GM12873 (cell line): ENCODE measurements at regions not wholly inside any gene's neighbourhood (a gene's known extent, or its start where the extent isn't known, plus 50 kb on each side); places are given as distances from the start of the nearest gene placed in this dataset.

ENCODE experiments used
- TF ChIP-seq, protein P1 (sequence below): IDR thresholded peaks from 2 replicates; pipeline ENCODE4 v1.5.1; 2012; ENCODE audit warnings: low read depth, mild to moderate bottlenecking, moderate library complexity, low read length, control low read depth; ENCODE audit not compliant: insufficient read depth; ENCODE audit errors: missing control alignments

DNA sequence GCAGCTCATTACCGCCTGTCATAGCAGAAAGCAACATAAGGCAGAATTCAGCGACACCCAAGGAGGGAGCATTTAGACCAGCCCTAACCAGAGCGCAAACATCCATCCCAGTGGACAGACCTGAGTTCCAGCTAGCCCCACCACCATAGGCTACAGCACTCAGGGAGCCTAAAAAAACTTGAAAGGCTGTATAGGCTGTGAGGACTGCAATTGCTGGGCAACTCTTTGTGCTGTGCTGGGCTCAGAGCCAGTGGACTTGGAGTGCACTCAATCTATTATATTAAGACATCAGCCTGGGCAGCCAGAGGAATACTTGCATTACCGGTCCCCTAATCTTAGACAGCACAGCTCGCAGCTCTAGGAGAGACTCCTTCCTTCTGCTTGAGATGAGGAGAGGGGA lies 207.3 kb downstream of the KIF2B start:
- TF ChIP-seq, protein P1, sequence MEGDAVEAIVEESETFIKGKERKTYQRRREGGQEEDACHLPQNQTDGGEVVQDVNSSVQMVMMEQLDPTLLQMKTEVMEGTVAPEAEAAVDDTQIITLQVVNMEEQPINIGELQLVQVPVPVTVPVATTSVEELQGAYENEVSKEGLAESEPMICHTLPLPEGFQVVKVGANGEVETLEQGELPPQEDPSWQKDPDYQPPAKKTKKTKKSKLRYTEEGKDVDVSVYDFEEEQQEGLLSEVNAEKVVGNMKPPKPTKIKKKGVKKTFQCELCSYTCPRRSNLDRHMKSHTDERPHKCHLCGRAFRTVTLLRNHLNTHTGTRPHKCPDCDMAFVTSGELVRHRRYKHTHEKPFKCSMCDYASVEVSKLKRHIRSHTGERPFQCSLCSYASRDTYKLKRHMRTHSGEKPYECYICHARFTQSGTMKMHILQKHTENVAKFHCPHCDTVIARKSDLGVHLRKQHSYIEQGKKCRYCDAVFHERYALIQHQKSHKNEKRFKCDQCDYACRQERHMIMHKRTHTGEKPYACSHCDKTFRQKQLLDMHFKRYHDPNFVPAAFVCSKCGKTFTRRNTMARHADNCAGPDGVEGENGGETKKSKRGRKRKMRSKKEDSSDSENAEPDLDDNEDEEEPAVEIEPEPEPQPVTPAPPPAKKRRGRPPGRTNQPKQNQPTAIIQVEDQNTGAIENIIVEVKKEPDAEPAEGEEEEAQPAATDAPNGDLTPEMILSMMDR: no peak

DNA sequence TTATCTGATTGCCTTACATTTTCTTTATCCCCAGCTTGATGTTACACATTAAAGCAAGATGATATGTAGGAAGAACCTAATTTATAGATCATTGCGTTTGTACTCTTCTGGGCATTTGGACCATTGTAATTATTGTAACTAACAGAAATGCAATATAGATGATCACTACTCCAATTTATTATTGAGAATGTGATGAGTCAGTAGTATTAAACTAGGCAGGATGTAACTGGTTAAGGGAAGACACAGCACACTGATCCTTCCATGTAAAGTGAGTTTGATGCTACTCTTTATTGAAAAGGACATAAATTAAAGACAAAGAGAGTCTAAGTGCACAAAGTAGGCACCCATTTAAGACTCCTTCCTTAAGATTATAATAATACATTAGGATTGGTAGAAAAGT lies 223.8 kb downstream of the KIF2B start:
- TF ChIP-seq, protein P1: no peak

DNA sequence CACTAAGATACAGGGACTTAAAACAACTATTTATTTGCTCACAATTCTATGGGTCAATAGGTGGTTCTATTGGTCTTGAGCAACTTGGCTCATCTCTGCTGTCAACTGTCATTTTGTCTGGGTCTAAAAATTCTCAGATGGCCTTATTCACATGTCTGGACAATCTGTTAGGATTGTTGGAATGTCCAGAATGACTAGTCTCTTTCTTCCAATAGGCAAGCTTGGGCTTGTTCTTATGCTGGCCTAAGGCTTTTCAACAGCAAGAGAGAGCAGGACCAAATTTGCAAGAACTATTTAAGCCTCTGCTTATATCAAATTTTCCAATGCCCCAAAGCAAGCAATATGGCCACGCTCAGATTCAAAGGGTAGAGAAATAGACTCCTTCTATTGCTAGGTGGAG lies 240.9 kb downstream of the KIF2B start:
- TF ChIP-seq, protein P1: no peak

DNA sequence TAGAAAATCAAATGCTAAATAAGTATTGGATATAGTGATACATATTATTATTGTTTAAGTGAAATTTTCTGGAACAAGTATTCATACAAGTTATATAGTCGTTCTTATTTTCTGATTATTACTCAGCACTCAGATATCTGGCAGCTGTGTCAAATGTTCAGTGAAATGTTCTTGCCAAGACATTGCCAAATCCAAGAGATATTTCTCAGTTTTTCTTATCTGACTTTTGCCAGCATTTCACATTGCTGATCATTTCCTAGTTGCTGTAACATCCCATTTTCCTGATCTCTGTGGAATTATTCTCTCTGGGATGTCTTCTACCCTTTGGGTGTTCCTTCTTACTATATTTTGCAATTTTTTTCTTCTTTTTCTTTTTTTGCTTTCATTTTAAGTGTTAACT lies 262.3 kb downstream of the KIF2B start:
- TF ChIP-seq, protein P1: no peak

DNA sequence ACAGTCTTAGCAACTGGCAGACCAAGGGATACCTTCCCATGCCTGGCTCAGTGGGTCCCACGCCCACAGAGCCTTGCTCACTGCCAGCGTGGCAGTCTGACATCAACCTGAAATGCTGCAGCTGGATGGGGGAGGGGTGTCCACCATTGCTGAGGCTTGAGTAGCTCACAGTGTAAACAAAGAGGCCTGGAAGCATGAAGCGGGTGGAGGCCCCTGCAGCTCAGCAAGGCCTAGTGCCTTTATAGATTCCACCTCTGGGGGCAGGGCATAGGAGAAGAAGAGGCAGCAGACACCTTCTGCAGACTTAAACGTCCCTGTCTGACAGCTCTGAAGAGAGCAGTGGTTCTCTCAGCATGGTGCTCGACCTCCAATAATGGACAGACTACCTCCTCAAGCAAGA lies 263.2 kb downstream of the KIF2B start:
- TF ChIP-seq, protein P1: no peak

DNA sequence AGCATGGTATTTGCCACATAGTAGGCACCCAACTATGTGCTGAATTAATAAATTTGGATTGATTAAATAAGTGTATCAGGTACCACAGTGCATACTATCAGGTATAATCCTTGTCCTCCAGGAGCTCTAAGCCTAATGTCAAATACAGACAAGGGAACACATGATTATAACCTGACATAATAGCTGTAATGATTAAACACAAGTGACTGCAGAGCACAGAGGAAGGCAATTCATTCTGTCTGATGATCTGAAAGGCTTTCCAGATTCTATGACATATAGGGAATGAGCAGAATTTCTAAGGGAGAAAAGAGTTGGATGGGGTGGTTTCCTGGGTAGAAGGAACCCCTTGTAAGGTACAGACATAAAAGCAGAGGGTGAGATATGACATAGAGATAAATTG lies 273.5 kb downstream of the KIF2B start:
- TF ChIP-seq, protein P1: no peak

DNA sequence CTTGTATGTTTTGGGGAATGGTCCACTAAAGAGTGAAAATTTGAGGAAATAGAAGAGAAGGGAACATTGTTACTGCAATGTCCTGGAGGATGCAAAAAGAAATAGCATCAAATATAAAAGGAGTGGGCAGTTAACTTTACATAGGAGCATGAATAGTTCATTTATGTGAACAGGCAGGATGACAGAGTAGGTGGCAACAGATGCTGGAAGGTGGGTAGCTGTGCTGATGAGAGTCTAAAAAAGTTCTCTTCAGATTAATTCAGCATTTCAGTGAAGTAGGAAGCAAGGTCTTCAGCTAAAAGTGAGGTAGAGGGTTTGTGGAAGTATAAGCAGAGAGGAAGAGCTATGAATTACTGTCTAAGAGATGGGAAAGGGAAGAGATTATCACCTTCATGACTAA lies 276.5 kb downstream of the KIF2B start:
- TF ChIP-seq, protein P1: no peak

DNA sequence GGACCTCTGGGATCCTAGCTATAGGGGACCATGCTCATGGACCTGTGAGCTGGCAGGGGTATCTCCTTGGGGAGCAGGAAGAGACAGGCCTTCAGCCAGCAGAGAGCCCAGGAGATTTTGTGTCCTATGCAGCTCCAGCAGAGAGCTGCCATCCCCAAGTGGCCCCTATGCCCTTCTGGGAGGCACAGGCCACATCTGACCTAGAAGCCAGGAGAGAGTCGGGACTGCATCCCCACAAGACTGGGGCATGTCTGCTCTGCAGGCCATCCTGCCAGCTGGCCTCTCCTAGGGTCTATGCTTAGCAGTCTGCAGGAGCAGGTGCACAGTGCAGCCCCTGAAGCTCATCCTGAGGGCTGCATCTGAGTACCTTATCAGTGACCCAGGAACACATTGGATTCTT lies 279.5 kb downstream of the KIF2B start:
- TF ChIP-seq, protein P1: no peak
